BE2C (cell line): ENCODE measurements at regions not wholly inside any gene's neighbourhood (a gene's known extent, or its start where the extent isn't known, plus 50 kb on each side); places are given as distances from the start of the nearest gene placed in this dataset.
"Not testable (repeated sequence)": the region's sequence is repeated elsewhere in the genome, so short reads cannot be mapped to it uniquely, and the experiment has no call there.

Source experiments
- DNase-seq: peaks from one replicate; pipeline ENCODE4 v3.0.0-alpha.2; 2020
- H3K27me3 ChIP-seq: fragments of 250-450 bp; sonication (Bioruptor Pico); 2 replicates; pipeline ENCODE4 v1.5.1; 2020; ENCODE audit warnings: mild to moderate bottlenecking
- H3K36me3 ChIP-seq: fragments of 250-450 bp; sonication (Bioruptor Pico); 2 replicates; pipeline ENCODE4 v1.5.1; 2020; ENCODE audit warnings: mild to moderate bottlenecking
- H3K4me1 ChIP-seq: fragments of 250-450 bp; sonication (Bioruptor Pico); 2 replicates; pipeline ENCODE4 v1.5.1; 2020
- H3K4me3 ChIP-seq: 2 replicates; pipeline ENCODE4 v1.5.1; 2011; ENCODE audit warnings: low read depth, low read length
- H3K9me3 ChIP-seq: fragments of 250-450 bp; sonication (Bioruptor Pico); 2 replicates; pipeline ENCODE4 v1.5.1; 2020
- CTCF ChIP-seq: IDR thresholded peaks from 2 replicates; pipeline ENCODE4 v1.5.1; 2012; ENCODE audit warnings: mild to moderate bottlenecking, low read depth, low read length

- H3K36me3 ChIP-seq, result no peaks in the 10 kb centered on the region
- no peak for TF ChIP-seq CTCF
- no peak for DNase-seq
- no peaks in the 10 kb centered on the region for H3K27me3 ChIP-seq
- no peak overlapping the region for H3K4me3 ChIP-seq
- no peaks in the 10 kb centered on the region for H3K4me1 ChIP-seq
- H3K9me3 ChIP-seq, result no peaks in the 10 kb centered on the region
These were observed 309.9 kb upstream of the ST8SIA4 start for GRCh38 chr5:101212942-101213514.

GRCh38 chr5:101206534-101206933 lies 303.5 kb upstream of the ST8SIA4 start:
- Histone ChIP-seq H3K9me3 (no peaks in the 10 kb centered on the region), H3K36me3 (no peaks in the 10 kb centered on the region), H3K4me1 (no peaks in the 10 kb centered on the region), H3K4me3 (no peak overlapping the region), H3K27me3 (no peaks in the 10 kb centered on the region)
- TF ChIP-seq CTCF, result no peak
- DNase-seq, result no peak

- not testable (repeated sequence) for H3K4me3 ChIP-seq, H3K27me3 ChIP-seq, H3K4me1 ChIP-seq, DNase-seq, H3K36me3 ChIP-seq, H3K9me3 ChIP-seq
These were observed 302.0 kb upstream of the ST8SIA4 start for GRCh38 chr5:101205065-101205464.

GRCh38 chr5:101180365-101180764 lies 277.3 kb upstream of the ST8SIA4 start:
- H3K9me3 ChIP-seq, H3K4me3 ChIP-seq, DNase-seq: not testable (repeated sequence)

GRCh38 chr5:101176605-101177004 lies 273.5 kb upstream of the ST8SIA4 start:
- Histone ChIP-seq H3K27me3 (no peaks in the 10 kb centered on the region), H3K9me3 (no peaks in the 10 kb centered on the region), H3K4me1 (no peaks in the 10 kb centered on the region), H3K4me3 (no peak overlapping the region), H3K36me3 (no peaks in the 10 kb centered on the region)
- no peak for TF ChIP-seq CTCF
- no peak for DNase-seq

More at GRCh38 chr5:101180365-101180764, 277.3 kb upstream of the ST8SIA4 start:
- H3K27me3 ChIP-seq, H3K36me3 ChIP-seq, H3K4me1 ChIP-seq: not testable (repeated sequence)

- DNase-seq, result no peak
- Histone ChIP-seq H3K4me3 (no peak overlapping the region), H3K9me3 (no peaks in the 10 kb centered on the region), H3K36me3 (no peaks in the 10 kb centered on the region), H3K4me1 (no peaks in the 10 kb centered on the region), H3K27me3 (no peaks in the 10 kb centered on the region)
- no peak for TF ChIP-seq CTCF
These were observed 271.9 kb upstream of the ST8SIA4 start for GRCh38 chr5:101174981-101175380.

- Histone ChIP-seq H3K4me1 (no peaks in the 10 kb centered on the region), H3K4me3 (no peak overlapping the region), H3K36me3 (no peaks in the 10 kb centered on the region), H3K27me3 (no peaks in the 10 kb centered on the region), H3K9me3 (no peaks in the 10 kb centered on the region)
- no peak for TF ChIP-seq CTCF
- DNase-seq, result no peak
These were observed 260.0 kb upstream of the ST8SIA4 start for GRCh38 chr5:101163088-101163487.
